ENCODE measurements at regions not wholly inside any gene's neighbourhood (a gene's known extent, or its start where the extent isn't known, plus 50 kb on each side); places are given as distances from the start of the nearest gene placed in this dataset.

- Histone ChIP-seq H3K4me1 (ENCODE audit: insufficient read depth) (no peaks in the 10 kb centered on the region), H3K27me3 (ENCODE audit: insufficient read depth) (no peaks in the 10 kb centered on the region), H3K4me3 (no peak overlapping the region), H3K36me3 (ENCODE audit: insufficient read depth) (no peaks in the 10 kb centered on the region), H3K79me2 (replicated peaks; ENCODE audit: insufficient read depth) (no peaks in the 10 kb centered on the region), H4K20me1 (replicated peaks; ENCODE audit: insufficient read depth) (no peaks in the 10 kb centered on the region), H2AFZ (no peak overlapping the region), H3K9me2 (ENCODE audit: insufficient read depth) (0 out of 2 replicates have a peak, but pooled peaks cover 4% of the 10 kb centered on the region), H3K4me2 (no peak overlapping the region), H3F3A (replicated peaks; ENCODE audit: low read depth) (no peaks in the 10 kb centered on the region), H3K27ac (ENCODE audit: low read depth) (no peak overlapping the region)
- Mint-ChIP-seq H3K4me3 (no peak overlapping the region), H3K9me3 (no peaks in the 10 kb centered on the region), H3K4me1 (no peaks in the 10 kb centered on the region), H3K36me3 (ENCODE audit: low read depth) (no peaks in the 10 kb centered on the region; the same call in 2 of the 3 replicates), H3K27ac (no peak overlapping the region), H3K27me3 (ENCODE audit: insufficient read depth, low read depth, poor library complexity) (peaks cover 5% of the 10 kb centered on the region)
- no peak for TF ChIP-seq EZH2phosphoT487 (IDR thresholded peaks at IDR 0.05; ENCODE audit: unreplicated experiment)
- TF ChIP-seq REST (IDR thresholded peaks at IDR 0.05; ENCODE audit: unreplicated experiment): no peak
- no peak for TF ChIP-seq JUNB (IDR thresholded peaks at IDR 0.05; ENCODE audit: unreplicated experiment)
- TF ChIP-seq POLR2AphosphoS5 (IDR thresholded peaks at IDR 0.05; ENCODE audit: low read depth): no peak
- no peak for TF ChIP-seq ETS1 (IDR thresholded peaks at IDR 0.05)
- no peak for TF ChIP-seq ZNF462 (CRISPR knock-in tag; IDR thresholded peaks at IDR 0.05)
- TF ChIP-seq ZNF114 (CRISPR knock-in tag; IDR thresholded peaks at IDR 0.05): no peak
- TF ChIP-seq STAT1 (IDR thresholded peaks at IDR 0.05; ENCODE audit: unreplicated experiment): no peak
- TF ChIP-seq ZNF331 (CRISPR knock-in tag; IDR thresholded peaks at IDR 0.05; ENCODE audit: low read depth): no peak
- no peak for TF ChIP-seq NANOG (IDR thresholded peaks at IDR 0.05; ENCODE audit: borderline replicate concordance)
- TF ChIP-seq CTCF (conservative IDR thresholded peaks at IDR 0.05; ENCODE audit: low read depth in 2 of 2): no peak
- TF ChIP-seq CREB1 (CRISPR knock-in tag; IDR thresholded peaks at IDR 0.05; ENCODE audit: low read depth): no peak
- no peak for TF ChIP-seq EZH2 (IDR thresholded peaks at IDR 0.05; ENCODE audit: low read depth, unreplicated experiment)
- DNase-seq (ENCODE audit: low spot score): no peak
- ATAC-seq: no peak
Observed at GRCh38 chr2:216807857-216808272, 52.0 kb downstream of the TNP1 start.

All from GM23338 (cell line).